Neural progenitor cell (in vitro differentiated cells): ENCODE measurements at regions not wholly inside any gene's neighbourhood (a gene's known extent, or its start where the extent isn't known, plus 50 kb on each side); places are given as distances from the start of the nearest gene placed in this dataset.
A peak's percentile ranks its signal among the peaks of the same experiment; 100 is the strongest.

ENCODE experiments used
- DNase-seq: peaks from one replicate; pipeline ENCODE4 v3.0.0-alpha.2; 2016; ENCODE audit warnings: low spot score
- H2AFZ ChIP-seq: fragments of 200-600 bp; sonication (generic); replicated peaks from 2 replicates; pipeline ENCODE4 v1.6.1; 2016; ENCODE audit warnings: antibody characterized with exemption
- H3F3A ChIP-seq: fragments of 200-600 bp; sonication (generic); 2 replicates; pipeline ENCODE4 v1.6.1; 2016; ENCODE audit warnings: antibody characterized with exemption, low read depth
- H3K27ac ChIP-seq: fragments of 200-600 bp; sonication (generic); 2 replicates; pipeline ENCODE4 v1.5.1; 2016; ENCODE audit warnings: mild to moderate bottlenecking
- H3K27me3 ChIP-seq: fragments of 200-600 bp; sonication (generic); 2 replicates; pipeline ENCODE4 v1.6.1; 2016; ENCODE audit warnings: mild to moderate bottlenecking, moderate library complexity
- H3K36me3 ChIP-seq: fragments of 200-600 bp; sonication (generic); 2 replicates; pipeline ENCODE4 v1.5.1; 2016
- H3K4me1 ChIP-seq: fragments of 200-600 bp; sonication (generic); 2 replicates; pipeline ENCODE4 v1.6.1; 2016; ENCODE audit warnings: mixed run types
- H3K4me2 ChIP-seq: fragments of 200-600 bp; sonication (generic); 2 replicates; pipeline ENCODE4 v1.6.1; 2016
- H3K4me3 ChIP-seq: fragments of 200-600 bp; sonication (generic); 2 replicates; pipeline ENCODE4 v1.5.1; 2016
- H3K79me2 ChIP-seq: fragments of 200-600 bp; sonication (generic); 2 replicates; pipeline ENCODE4 v1.6.1; 2016; ENCODE audit warnings: low read depth
- H3K9ac ChIP-seq: fragments of 200-600 bp; sonication (generic); 2 replicates; pipeline ENCODE4 v1.6.1; 2016
- H3K9me3 ChIP-seq: fragments of 200-600 bp; sonication (generic); 2 replicates; pipeline ENCODE4 v1.5.1; 2016; ENCODE audit warnings: low read depth
- H4K20me1 ChIP-seq: fragments of 200-600 bp; sonication (generic); 2 replicates; pipeline ENCODE4 v1.6.1; 2016; ENCODE audit warnings: low read depth
- H3K27ac Mint-ChIP-seq: 3 replicates; pipeline ENCODE4 v1.8.0; 2021; ENCODE audit warnings: mixed read lengths
- H3K27me3 Mint-ChIP-seq: 2 replicates; pipeline ENCODE4 v1.8.0; 2022; ENCODE audit warnings: low read depth, mild to moderate bottlenecking, inconsistent platforms, moderate library complexity, mixed read lengths; ENCODE audit not compliant: insufficient read depth
- H3K36me3 Mint-ChIP-seq: 3 replicates; pipeline ENCODE4 v1.8.0; 2021; ENCODE audit warnings: mixed read lengths
- H3K4me1 Mint-ChIP-seq: 3 replicates; pipeline ENCODE4 v1.8.0; 2021; ENCODE audit warnings: mixed read lengths
- H3K4me3 Mint-ChIP-seq: 3 replicates; pipeline ENCODE4 v1.8.0; 2021; ENCODE audit warnings: mild to moderate bottlenecking, moderate library complexity, mixed read lengths
- H3K9me3 Mint-ChIP-seq: 3 replicates; pipeline ENCODE4 v1.8.0; 2020; ENCODE audit warnings: mixed read lengths
- EZH2 ChIP-seq: fragments of 200-600 bp; sonication (generic); IDR thresholded peaks from 2 replicates; pipeline ENCODE4 v1.6.1; 2017; ENCODE audit warnings: antibody characterized with exemption, mild to moderate bottlenecking, moderate library complexity
- EZH2phosphoT487 ChIP-seq: fragments of 200-600 bp; sonication (generic); IDR thresholded peaks from 2 replicates; pipeline ENCODE4 v1.6.1; 2017; ENCODE audit warnings: antibody characterized with exemption
- TF ChIP-seq, protein P1 (sequence below): fragments of 200-600 bp; sonication (generic); IDR thresholded peaks from 2 replicates; pipeline ENCODE4 v1.5.1; 2017; ENCODE audit warnings: antibody characterized with exemption, mild to moderate bottlenecking

DNA sequence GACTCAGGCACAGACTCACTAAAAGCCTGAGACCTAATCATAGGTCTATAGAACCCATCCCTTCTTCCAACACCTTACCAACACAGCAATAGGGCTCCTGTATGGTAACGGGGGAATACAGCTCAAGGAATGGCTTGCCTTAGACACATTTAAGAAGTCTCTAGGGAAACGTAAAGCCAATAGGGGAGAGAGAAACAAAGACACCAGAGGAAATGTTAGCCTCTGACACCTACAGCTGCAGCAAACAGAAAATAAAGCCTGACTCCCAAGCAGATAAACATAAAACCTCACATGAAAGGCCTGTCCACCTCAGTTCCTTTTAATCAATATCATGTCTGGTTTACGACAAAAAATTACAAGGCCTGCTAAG lies 51.1 kb upstream of the NCOA1 start:
- H3K4me3 ChIP-seq: no peak overlapping the region
- peaks cover 11% of the 10 kb centered on the region for H3F3A ChIP-seq
- H3K27ac ChIP-seq: no peak overlapping the region
- H3K4me1 ChIP-seq: peaks cover 18% of the 10 kb centered on the region
- no peak for DNase-seq
- H3K36me3 ChIP-seq: no peaks in the 10 kb centered on the region
- H3K27ac Mint-ChIP-seq: no peak overlapping the region
- no peaks in the 10 kb centered on the region for H3K27me3 ChIP-seq
- H3K9me3 Mint-ChIP-seq: peaks cover 1% of the 10 kb centered on the region
- H3K4me2 ChIP-seq: no peak overlapping the region
- peaks cover 15% of the 10 kb centered on the region for H3K4me1 Mint-ChIP-seq
- H2AFZ ChIP-seq: peak overlapping the region; percentile 52
- H3K9me3 ChIP-seq: no peaks in the 10 kb centered on the region
- TF ChIP-seq EZH2phosphoT487: no peak
- TF ChIP-seq, protein P1, sequence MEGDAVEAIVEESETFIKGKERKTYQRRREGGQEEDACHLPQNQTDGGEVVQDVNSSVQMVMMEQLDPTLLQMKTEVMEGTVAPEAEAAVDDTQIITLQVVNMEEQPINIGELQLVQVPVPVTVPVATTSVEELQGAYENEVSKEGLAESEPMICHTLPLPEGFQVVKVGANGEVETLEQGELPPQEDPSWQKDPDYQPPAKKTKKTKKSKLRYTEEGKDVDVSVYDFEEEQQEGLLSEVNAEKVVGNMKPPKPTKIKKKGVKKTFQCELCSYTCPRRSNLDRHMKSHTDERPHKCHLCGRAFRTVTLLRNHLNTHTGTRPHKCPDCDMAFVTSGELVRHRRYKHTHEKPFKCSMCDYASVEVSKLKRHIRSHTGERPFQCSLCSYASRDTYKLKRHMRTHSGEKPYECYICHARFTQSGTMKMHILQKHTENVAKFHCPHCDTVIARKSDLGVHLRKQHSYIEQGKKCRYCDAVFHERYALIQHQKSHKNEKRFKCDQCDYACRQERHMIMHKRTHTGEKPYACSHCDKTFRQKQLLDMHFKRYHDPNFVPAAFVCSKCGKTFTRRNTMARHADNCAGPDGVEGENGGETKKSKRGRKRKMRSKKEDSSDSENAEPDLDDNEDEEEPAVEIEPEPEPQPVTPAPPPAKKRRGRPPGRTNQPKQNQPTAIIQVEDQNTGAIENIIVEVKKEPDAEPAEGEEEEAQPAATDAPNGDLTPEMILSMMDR: no peak
- no peak for TF ChIP-seq EZH2
- H3K9ac ChIP-seq: no peak overlapping the region
- H4K20me1 ChIP-seq: no peaks in the 10 kb centered on the region
- H3K36me3 Mint-ChIP-seq: no peaks in the 10 kb centered on the region
- no peaks in the 10 kb centered on the region for H3K27me3 Mint-ChIP-seq
- H3K4me3 Mint-ChIP-seq: no peak overlapping the region
- H3K79me2 ChIP-seq: no peaks in the 10 kb centered on the region

DNA sequence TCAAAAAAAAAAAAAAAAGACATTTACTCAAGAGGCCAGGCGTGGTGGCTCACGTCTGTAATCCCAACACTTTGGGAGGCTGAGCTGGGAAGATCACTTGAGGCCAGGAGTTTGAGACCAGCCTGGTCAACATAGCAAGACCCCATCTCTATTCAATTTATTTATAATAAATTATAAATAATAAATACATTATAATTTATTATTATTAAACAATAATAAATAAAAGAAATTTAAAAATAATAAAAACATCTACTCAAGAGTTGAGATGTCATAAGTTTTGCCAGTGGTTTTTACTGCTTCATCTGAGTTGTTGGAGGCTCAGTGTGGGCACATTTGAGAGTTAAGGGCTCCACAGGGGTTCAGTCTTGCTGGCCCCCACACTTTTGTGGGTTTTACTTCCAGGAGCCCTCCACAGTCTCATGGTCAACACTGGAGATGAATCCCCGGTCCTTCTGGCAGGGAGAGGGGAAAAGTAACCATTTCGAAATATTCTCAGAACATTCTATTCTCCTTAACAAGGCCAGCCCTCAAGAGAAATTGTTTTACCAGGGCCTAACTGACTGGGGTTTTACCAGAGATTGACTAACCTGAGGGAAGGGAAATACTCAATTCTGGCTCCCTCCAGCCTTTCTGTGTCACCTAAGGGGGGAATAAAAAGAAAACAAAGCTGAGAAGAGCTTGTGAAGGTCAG lies 51.6 kb upstream of the NCOA1 start:
- Mint-ChIP-seq H3K9me3 (no peaks in the 10 kb centered on the region), H3K4me1 (peaks cover 15% of the 10 kb centered on the region), H3K27me3 (no peaks in the 10 kb centered on the region), H3K27ac (no peak overlapping the region), H3K4me3 (no peak overlapping the region), H3K36me3 (no peaks in the 10 kb centered on the region)
- Histone ChIP-seq H3K27ac (no peak overlapping the region), H3K4me3 (no peak overlapping the region), H3K27me3 (no peaks in the 10 kb centered on the region), H3K9ac (no peak overlapping the region), H3F3A (peaks cover 11% of the 10 kb centered on the region), H3K4me1 (peaks cover 18% of the 10 kb centered on the region), H3K79me2 (no peaks in the 10 kb centered on the region), H4K20me1 (no peaks in the 10 kb centered on the region), H3K36me3 (no peaks in the 10 kb centered on the region), H3K9me3 (no peaks in the 10 kb centered on the region), H3K4me2 (no peak overlapping the region), H2AFZ (peak overlapping the region; percentile 52)
- no peak for DNase-seq
- TF ChIP-seq EZH2 (no peak), EZH2phosphoT487 (no peak)
- TF ChIP-seq, protein P1: no peak

DNA sequence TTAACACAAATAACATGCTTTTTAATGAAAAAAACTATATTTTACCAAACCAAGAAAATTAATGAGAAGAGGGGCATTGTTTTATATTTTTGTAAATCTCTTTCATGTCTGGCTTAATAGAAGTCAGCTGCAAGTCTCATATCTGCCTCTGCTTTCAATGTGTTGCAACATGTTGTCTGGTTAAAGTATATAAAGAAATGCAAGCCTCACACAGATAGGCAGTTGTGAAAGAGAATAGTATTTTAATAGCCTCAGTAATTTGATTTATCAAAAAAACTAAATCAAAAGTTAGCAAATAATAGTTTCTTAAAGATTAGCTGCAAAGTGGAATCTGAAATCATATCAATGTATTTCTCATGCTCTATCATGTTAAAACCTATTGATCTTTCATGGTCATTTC lies 52.9 kb upstream of the NCOA1 start:
- no peaks in the 10 kb centered on the region for H3K36me3 ChIP-seq
- no peak overlapping the region for H3K4me3 ChIP-seq
- no peaks in the 10 kb centered on the region for H3K9me3 ChIP-seq
- H4K20me1 ChIP-seq: no peaks in the 10 kb centered on the region
- no peak overlapping the region for H3K27ac Mint-ChIP-seq
- H3K27me3 ChIP-seq: no peaks in the 10 kb centered on the region
- H3K4me1 ChIP-seq: peaks cover 18% of the 10 kb centered on the region
- no peak for TF ChIP-seq EZH2phosphoT487
- TF ChIP-seq, protein P1: no peak
- no peak for TF ChIP-seq EZH2
- H3K4me1 Mint-ChIP-seq: peaks cover 15% of the 10 kb centered on the region
- no peak for DNase-seq
- H3K27me3 Mint-ChIP-seq: peaks cover 4% of the 10 kb centered on the region
- H3K36me3 Mint-ChIP-seq: no peaks in the 10 kb centered on the region
- no peak overlapping the region for H3K27ac ChIP-seq
- H3K79me2 ChIP-seq: no peaks in the 10 kb centered on the region
- H3F3A ChIP-seq: peaks cover 11% of the 10 kb centered on the region
- no peak overlapping the region for H3K9ac ChIP-seq
- H3K9me3 Mint-ChIP-seq: no peaks in the 10 kb centered on the region
- H2AFZ ChIP-seq: no peak overlapping the region
- H3K4me2 ChIP-seq: no peak overlapping the region
- no peak overlapping the region for H3K4me3 Mint-ChIP-seq
